ENCODE measurements at regions not wholly inside any gene's neighbourhood (a gene's known extent, or its start where the extent isn't known, plus 50 kb on each side); places are given as distances from the start of the nearest gene placed in this dataset.
A peak's percentile ranks its signal among the peaks of the same experiment; 100 is the strongest.
"Not testable (repeated sequence)": the region's sequence is repeated elsewhere in the genome, so short reads cannot be mapped to it uniquely, and the experiment has no call there.

- DNase-seq (ENCODE audit: low read depth), result no peak
Observed at GRCh38 chr12:65656156-65656882, 168.0 kb upstream of the HMGA2 start.

DNA sequence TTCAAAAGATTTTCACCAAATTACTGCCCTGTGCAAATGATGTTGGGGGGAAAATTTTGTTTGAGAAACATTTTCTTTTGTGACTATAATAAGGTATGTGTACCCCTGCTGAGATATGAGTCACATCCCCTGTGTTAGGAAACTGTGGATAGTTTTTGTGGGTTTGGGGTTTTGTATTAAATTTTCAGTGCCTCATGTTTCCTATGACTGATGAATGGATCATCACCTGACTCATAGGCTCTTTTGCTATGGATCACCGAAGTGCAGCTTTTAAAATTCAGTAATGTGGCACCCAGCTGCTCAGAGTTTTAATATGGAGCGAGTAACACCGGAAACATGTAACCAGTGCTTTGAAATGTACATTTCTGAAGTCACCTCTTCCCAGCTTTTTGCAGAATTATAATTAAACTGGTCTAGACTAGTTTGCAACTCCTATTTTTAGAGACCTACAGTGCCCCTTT lies 167.4 kb upstream of the HMGA2 start:
- peak; percentile 99 for DNase-seq (ENCODE audit: low read depth)

- no peak for DNase-seq (ENCODE audit: low read depth)
Observed at GRCh38 chr12:65657635-65658034, 166.6 kb upstream of the HMGA2 start.

- no peak for DNase-seq (ENCODE audit: low read depth)
Observed at GRCh38 chr12:65658360-65658759, 165.9 kb upstream of the HMGA2 start.

DNA sequence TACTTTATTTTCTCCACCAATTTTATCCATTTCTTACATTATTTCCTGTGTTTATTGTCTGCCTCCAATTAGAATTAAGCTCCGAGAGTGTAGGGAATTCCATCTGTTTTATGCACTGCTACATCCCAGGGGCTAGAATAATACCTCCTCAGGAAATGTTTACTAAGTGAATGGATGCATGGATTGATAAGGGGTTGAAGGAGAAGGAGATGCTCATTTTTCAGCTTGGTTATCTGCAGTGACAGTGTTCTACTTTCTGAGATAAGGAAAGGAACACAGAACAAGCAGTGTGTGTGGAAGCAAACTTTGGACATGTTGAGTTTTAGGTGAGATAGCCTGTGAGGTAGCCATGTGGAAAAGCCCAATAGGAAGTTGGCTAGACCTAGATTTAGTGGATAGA lies 164.6 kb upstream of the HMGA2 start:
- DNase-seq (ENCODE audit: low read depth), result no peak

DNA sequence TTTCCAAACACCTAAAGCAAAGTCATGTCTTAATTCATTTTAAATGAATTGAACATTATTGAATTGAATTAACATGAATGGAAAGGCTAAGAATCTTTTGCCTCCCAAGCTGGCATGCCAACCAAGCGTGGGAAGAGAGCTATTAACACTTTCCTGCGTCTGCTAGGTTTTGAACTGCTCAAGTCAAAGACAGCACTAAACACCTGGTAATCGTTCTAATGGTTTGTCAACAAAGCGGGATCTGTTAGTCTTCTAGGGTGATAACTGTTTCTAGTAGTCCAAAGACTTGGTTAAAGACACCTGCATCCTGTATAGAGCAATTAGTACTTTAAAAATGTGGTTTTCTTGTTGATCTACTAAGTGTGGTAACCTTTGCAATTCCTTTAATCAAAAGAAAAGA lies 164.2 kb upstream of the HMGA2 start:
- DNase-seq (ENCODE audit: low read depth), result no peak

DNA sequence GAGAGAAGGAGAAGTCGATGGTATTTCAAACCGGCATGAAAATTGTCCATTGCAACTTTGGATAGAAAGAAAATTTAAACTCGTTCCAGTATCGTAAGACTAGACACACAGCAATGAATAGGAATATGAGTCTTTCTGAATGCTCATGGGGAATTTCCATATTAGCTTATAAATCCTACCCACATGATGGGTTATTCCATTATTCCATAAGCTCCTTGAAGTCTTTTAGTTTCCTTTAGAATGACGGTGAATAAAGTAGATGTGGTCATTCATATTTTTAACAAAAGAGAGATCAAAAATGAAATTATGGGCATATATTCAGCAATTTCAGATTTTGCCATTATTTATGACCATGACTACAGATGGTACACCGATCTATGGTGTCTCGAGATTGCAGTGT lies 163.4 kb upstream of the HMGA2 start:
- no peak for DNase-seq (ENCODE audit: low read depth)

DNA sequence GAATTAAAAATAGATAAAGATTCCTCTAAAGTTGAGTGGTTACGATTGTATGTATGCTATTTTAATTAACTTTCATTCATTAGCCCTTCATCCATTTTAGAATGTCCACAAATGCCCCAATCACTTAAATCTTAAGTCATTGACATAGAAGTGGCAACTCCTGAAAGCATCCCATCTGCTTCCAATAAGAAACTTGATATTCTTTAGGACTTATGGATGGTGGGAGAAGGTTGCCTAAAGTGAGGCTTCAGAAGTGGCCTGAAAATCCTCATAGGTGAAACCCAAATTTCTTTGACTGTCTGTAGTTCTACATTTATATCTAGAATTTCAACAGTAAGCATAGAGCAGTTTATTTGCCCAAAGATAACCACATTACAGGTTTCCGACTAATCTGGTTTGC lies 161.7 kb upstream of the HMGA2 start:
- no peak for DNase-seq (ENCODE audit: low read depth)

- DNase-seq (ENCODE audit: low read depth), result no peak
Observed at GRCh38 chr12:65663097-65663496, 161.2 kb upstream of the HMGA2 start.

DNA sequence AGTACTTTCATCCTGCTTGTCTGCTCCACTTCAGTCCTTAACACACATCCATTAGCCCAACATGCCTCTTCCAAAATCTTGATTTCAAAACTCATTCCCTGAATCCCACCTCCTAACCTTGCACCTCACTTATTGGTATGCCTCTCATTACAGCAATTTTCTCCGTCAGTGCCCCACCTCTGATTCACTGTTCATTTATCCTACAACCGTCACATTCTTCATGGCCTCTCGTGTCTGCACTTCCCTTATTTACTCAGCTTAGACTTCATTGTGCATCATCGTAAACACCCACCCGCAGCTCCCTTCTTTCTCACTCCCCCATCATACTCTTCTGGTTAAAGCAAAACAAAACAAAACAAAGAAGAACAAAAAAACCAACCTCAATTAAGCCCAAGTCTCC lies 160.6 kb upstream of the HMGA2 start:
- no peak for DNase-seq (ENCODE audit: low read depth)

GRCh38 chr12:65664715-65665250 lies 159.5 kb upstream of the HMGA2 start:
- no peak for DNase-seq (ENCODE audit: low read depth)

DNA sequence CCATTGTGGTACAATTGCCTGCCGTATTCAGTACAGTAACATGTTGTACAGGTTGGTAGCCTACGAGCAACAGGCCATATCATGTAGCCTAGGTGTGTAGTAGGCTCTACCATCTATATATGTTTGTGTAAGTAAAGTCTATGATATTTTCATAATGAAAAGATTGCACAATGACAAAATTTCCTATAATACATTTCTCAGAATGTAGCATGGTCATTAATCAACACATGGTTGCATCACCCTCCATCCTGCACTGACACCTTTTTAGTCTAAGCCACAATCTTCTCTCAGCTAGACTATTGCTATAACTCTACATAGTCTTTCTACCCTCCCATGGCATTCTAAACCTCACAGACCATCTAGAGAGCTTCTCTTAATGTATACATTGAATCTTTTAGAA lies 158.5 kb upstream of the HMGA2 start:
- DNase-seq (ENCODE audit: low read depth), result no peak

DNA sequence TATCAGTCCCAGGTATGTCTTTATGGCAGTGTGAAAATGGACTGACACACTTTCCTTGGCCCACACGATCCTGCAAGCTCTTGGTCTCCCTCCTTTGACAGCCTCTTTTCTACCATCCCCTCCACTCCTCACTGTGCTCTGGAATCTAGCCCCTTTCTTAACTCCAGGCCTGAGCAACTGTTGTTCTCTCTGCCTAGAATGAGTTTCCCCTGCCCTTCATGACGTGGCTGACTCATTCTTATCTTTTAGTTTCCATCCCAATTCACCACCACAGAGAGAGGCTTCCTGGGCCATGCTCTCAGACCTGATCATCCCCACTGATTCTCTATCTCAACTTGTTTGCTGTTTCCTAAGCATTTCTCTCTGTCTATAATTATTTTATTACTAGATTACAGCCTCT lies 157.4 kb upstream of the HMGA2 start:
- no peak for DNase-seq (ENCODE audit: low read depth)

DNA sequence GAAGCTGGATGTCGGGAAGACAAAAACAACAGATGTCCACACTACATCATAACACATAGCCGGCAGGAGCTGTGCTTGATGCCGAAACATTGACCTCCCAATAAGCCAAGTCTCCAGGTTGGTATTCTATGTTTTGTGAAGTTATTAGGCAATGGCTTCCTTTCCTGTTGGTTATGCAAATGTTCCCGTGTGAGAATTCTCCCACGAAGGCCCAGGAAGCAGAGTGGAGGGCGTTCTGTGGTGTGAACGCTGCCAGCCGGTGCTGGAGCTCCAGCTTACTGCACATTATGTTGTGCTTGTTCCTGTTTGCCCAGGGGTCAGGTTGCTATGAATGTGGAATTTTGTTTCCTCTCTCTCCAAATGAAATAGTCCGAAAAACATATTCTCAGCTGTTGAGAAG lies 156.4 kb upstream of the HMGA2 start:
- no peak for DNase-seq (ENCODE audit: low read depth)

DNA sequence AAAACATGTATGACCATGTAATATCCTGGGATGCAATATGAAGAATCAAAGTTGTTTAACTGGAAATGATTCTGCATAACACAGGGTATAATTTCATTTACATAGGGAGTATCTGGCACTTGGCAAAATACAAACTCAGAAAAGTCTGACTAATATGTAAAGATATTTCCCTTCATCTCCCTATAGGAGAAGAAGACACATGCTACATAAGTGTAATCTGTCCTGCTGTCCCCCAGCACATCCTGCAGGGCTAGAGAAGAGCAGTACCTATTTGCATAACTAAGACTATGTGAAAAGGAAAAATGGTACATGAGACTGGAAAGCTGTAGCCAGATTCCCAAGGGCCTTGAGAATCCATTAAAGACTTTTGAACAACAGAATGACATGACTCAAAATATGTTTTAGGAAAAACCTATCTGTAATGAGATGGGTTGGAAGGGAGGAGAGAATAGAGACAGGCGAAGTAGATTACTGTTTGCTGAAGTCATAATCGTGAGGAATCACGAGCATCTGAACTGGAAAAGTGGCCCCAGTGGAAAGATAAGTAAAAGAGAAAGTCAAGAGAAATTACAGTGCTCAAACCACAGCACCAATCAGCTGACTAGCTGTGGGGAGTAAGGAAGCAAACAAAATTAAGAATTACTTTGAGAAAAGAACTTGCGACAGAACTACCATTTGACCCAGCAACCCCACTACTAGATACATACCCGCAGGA lies 155.1 kb upstream of the HMGA2 start:
- DNase-seq (ENCODE audit: low read depth), result no peak

- DNase-seq (ENCODE audit: low read depth), result no peak
Observed at GRCh38 chr12:65670775-65671174, 153.5 kb upstream of the HMGA2 start.

DNA sequence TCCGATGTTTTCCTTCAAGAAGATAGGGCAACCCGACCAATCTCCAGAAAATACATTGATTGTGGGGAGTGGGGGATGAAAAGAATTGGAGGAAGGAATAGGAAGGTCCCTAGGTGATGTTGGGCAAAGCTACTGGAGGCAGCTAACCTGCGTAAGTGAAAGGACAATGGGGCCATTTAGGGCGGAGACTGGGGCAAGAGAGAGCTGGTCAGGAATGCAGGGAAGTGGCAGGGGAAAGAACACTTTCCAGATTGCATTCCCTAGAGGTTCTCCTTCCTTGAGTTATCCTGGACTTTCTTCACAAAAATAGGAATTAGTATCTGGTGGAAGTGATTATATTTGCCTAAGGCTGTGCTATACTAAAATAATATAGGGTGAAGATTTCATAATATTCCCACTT lies 151.8 kb upstream of the HMGA2 start:
- DNase-seq (ENCODE audit: low read depth), result no peak

- DNase-seq (ENCODE audit: low read depth), result no peak
Observed at GRCh38 chr12:65673156-65673690, 151.1 kb upstream of the HMGA2 start.

GRCh38 chr12:65673732-65674131 lies 150.6 kb upstream of the HMGA2 start:
- DNase-seq (ENCODE audit: low read depth), result no peak

DNA sequence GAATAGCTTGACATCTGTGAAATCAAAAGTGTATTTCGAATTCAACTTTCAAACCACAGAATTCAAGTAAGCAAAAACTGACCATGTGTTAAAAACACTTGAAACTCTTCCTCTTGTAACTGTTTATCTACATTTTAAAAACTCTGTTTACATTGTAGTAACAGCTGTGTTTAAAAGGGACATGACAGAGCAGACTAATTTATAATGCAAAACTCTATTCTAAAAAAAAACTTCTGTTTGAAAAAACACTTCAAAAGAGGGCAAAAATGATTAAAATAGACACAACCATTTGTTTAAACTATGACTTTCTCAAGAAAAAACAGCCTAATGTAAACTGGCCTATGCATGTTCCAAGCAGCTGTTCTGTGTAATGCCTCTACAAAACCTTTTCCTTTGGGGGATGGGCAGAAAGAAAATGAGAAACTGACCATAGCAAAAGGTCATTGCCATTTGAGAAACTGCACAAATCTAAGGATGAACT lies 149.1 kb upstream of the HMGA2 start:
- no peak for DNase-seq (ENCODE audit: low read depth)

- not testable (repeated sequence) for DNase-seq (ENCODE audit: low read depth)
Observed at GRCh38 chr12:65678172-65678571, 146.1 kb upstream of the HMGA2 start.

DNA sequence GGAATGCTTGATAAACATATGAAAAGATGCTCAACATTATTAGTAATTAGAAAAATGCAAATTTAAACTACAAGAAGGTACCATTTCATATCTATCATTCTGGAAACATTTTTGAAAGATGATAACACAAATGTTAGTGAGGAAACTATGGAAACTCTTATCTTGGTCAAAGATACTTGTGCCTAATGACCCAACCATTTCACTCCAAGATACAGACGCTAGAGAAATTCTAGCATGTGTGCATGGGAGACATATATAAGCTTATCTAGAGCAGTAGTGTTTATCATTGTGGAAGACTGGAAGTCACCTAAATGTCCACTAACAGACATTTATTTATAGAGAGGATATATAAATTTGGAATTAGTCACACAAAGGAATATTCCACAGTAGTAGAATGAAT lies 143.1 kb upstream of the HMGA2 start:
- no peak for DNase-seq (ENCODE audit: low read depth)

- no peak for DNase-seq (ENCODE audit: low read depth)
Observed at GRCh38 chr12:65682112-65682511, 142.2 kb upstream of the HMGA2 start.
